NCI-H1436 treated with DMSO at 0.1 percent for 48 hours (cell line): ENCODE measurements at regions not wholly inside any gene's neighbourhood (a gene's known extent, or its start where the extent isn't known, plus 50 kb on each side); places are given as distances from the start of the nearest gene placed in this dataset.
"Not testable (repeated sequence)": the region's sequence is repeated elsewhere in the genome, so short reads cannot be mapped to it uniquely, and the experiment has no call there.

Experiments
- DNase-seq: peaks from one replicate; lab custom pipeline; 2025; lab: John Stamatoyannopoulos, UW

DNA sequence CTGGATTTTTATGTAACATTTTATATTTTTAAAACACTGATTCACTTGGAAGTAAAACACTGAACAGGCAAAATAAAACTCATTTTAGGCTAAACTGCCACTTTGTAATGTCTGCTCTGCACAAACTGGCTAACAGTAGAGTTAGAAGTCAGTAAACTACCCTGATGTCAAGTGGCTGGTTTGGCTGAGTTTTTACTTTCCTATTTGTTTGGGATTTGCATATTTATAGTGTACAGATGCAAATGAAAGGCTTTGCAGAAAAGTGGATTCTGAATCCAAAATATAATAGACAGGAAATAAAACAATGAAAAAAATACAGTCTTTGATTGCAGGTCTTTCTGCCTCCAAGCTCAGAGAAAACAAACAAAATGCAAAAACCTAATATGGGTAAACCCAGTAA is 213.1 kb downstream of the CDH26 start:
- DNase-seq, result no peak

DNA sequence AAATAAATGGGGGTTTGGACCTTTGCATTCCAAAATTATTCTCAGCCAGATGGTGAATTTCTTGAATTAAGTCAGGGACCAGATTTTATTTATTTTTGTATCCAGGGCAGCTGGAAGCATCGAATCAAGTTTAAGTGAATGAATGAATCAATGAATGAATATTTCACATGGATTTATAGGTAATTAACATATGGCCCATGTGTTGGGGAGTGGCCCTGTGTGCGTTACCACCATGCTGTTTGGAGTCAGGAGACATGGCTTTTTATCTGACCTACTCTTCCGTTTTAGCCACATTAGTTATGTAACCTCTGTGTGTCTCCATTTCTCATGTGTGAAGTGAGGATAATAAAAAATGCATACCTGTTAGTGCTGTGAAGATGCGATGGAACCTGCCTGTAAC is 213.5 kb downstream of the CDH26 start:
- DNase-seq, result no peak

DNA sequence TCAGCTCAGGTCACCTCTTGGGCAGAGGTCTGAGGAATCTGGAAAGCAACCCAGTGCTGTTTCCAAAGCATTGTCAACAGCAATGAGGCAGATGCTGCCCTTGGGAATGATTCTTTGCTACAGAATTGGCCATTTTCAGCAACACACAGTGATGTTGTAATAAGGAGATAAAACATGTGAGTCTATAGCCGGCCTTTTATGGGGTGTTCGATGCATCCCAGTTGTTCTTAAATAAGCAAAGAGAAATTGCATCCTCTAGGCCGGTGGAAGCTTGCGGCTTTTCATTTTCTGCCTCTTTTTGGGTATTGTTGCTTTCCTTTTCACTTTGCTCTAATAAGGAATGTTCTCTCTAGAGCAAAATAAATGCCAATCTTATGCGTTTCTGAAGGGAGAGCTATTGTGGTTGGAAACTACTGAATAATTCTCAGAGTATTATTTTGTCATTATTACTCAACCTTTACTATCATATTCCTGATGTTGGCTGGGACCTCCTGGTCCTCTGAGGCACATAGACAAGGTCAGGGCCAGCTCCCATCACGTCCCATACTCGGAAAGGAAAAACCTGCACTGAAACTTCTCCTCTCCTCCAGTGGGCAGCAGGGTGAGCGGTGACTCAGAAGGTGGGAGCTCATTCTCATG is 214.2 kb downstream of the CDH26 start:
- DNase-seq, result no peak

DNA sequence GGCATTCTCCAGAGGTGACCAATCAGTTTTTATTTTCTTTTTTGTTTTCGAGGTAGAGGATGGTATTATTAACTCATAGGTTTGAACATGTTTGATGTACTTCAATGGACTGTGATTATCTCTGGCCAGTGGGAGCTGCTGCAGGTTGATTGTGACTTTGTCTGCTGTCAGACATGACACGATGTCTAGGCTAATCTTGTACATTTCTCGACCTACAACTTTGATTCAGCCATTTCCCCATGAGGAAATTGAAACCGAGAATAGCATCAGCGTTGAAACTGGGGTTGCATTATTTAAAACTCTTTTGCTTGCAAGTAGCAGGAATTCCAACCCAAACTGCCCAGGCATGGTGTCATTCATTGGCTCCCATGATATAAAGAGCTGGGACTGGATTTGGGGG is 218.9 kb downstream of the CDH26 start:
- no peak for DNase-seq

DNA sequence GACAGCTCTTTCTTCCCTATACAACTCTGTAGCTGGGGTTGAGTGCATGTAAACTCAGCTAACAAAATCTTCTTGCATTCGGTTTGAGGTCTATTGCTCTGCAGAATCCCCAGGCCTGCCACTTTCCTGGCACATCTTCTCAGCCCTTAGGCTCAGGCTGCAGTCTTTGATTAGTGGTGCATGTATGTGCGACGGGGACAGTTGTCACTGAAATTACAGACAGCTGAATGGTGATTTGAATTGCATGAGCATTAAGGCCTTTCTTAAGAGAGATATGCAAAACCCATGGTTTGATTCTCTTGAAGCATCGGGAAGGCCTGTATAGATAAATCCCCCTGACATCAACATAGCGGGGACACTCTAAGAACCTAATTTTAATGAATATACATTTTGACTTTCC is 222.8 kb downstream of the CDH26 start:
- no peak for DNase-seq

DNA sequence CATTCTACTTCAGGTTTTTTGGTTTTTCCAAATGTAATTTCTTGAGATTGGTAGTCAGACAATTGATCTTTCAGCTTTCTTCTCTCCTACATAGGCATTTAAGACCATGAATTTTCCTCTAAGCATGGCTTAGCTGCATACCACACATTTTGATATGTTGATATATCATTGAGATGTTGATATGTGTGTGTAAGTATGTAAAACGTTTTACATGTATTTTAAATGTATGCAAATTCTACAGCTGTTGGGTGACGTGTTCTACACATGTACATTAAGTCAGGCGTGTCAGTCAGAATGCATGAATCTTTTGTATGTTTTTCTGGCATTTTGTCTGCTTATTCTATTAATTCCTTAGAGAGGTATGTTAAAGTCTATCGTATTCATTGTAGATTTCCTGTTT is 228.2 kb downstream of the CDH26 start:
- DNase-seq, result no peak

DNA sequence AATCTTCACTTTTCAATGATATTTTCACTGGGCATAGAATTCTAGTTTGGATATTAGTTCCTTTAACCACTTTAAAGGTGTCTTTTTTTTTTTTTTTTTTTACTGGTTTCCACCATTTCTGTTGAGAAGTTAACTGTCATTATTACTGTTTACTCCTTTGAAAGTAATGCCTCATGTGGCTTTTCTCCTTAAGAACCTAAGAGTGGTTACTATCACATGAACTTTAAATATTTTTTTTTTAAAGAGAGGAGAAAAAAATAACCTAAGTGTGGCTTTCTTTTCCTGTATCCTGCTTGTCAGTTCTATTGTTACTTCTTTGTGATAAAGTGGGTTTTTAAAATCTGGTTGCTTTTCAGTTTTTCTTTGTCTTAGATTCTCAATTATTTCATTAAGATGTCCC is 229.5 kb downstream of the CDH26 start:
- no peak for DNase-seq

DNA sequence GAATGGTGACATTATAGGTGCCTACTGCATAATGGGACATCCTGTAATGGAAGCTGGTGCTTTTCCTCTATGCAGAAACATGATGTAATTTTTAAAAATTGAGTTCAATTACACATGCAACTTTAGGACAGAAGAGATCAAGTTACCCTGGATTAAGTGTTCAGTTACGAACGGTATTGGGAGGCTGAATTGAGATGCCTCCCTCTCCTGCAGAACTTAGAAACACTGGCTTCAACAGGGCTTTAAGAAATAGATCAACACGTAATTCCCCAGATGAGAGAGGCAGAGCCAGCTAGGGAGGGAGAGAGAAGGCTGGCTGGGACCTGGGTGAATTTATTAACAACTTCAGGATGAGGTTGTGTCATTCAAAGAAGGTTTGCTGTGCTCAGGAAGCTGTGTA is 232.8 kb downstream of the CDH26 start:
- DNase-seq, result no peak

DNA sequence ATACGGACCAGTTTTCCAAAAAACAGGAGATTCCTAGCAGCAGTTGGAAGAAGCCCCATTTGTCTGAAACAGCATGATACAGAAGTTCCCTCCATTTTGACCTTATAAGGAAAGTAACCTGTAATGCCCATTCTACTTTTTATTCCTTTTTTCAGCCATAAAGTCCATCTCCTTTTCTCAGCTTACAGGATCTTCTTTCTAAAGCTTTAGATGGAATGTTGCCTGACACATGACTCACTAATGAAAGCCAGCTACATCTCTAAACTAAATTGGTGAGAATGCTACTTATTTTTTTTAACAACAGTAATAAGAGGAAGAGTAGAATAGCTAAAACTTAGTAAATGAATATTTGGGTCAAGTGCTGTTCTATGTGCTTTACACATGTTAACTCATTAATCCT is 234.1 kb downstream of the CDH26 start:
- DNase-seq, result no peak

DNA sequence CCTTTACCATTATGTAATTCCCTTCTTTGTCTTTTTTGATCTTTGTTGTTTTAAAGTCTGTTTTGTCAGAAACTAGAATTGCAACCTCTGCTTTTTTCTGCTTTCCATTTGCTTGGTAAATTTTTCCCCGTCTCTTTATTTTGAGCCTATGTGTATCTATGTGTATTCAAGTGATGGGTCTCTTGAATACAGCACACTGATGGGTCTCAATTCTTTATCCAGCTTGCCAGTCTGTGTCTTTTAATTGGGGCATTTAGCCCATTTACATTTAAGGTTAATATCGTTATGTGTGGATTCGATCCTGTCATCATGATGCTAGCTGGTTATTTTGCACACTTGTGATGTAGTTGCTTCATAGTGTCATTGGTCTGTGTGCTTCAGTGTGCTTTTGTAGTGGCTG is 240.9 kb downstream of the CDH26 start:
- DNase-seq, result not testable (repeated sequence)

DNA sequence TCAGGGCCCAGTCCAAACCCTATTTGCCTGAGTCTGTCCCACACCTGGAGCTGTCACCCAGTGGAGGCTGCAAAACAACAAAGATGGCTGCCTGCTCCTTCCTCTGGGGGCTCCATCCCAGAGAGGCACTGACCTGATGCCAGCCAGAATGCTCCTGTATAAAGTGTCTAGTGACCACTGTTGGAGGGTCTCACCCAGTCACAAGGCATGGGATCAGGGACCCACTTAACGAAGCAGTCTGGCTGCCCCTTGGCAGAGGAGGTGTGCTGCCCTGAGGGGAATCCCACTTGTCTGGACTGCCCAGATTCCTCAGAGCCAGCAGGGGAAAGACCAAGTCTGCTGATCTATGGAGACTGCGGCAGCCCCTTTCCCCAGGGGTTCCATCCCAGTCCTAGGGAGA is 241.6 kb downstream of the CDH26 start:
- no peak for DNase-seq

DNA sequence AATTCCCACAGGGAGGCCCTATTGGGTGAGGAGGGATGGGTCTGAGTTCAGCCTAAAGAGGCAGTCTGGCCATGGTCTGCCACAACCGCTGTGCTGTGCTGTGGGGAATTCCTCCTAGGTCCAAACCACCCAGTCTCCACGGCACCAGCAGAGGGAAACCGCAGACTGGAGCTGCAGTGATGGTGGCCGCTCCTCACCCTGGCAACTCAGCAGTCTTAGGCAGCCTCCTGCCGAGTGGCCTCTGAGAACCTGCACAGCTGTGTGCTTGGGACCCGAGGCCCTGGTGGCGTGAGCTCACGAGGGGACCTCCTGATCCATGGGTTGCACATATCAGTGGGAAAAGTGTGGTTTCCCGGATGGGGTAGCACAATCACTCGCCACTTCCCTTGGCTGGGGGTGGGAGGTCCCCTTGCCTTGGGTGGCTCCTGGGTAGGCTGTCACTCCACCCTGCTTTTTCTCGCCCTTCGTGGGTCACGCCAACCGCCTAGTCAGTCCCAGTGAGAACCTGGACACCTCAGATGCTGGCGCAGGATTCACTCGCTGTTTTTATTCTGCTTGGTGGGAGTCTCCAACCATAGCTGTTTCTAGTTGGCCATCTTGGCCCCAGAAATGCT is 242.2 kb downstream of the CDH26 start:
- DNase-seq, result no peak

DNA sequence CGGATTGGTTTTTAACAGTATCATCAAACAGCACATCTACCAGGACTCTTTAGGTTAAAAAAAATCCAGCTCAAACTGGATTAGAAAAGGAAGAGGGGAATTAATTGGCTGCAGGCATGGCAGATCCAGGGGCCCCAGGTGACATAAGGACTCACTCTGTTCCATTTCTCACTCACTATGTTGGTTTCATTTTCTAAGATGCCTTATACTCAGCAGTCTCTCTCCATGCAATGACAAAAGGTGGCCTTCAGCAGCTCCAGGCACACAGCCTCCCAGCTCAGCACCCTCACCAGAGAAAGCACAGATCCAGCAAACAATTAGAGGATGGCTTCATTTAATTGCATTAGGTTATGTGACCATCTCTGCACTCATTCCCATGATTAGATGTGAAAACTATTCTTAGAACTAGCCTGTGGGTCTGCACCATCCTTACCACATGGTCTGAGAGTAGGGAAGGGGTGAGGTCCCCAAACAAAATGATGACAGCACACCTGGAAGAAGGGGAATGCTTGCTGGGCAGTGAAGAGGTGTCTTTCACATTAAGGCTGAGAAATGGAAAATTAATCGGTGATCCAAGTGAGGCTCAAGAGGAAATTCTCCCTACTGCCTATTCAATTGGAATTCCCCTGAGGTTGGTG is 243.1 kb downstream of the CDH26 start:
- no peak for DNase-seq

DNA sequence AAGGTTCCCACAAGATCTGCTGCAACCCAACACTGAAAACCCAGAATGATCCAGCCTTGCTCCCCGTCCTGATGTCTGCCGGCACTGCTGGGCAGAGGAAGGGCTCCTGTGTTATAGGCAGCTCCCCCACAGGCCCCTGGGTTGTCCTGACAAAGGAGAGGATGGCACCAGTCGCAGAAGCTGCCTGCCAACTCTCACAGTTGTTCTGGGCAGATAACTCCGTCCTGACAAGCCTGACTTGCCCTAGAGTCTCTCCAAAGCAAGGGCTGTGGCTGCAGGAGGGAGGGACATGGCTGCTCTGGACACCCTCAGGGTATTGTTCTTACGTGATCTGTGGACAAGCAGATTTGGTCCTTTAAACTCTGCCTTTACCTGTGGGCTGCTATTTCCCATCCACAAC is 243.8 kb downstream of the CDH26 start:
- DNase-seq, result no peak

DNA sequence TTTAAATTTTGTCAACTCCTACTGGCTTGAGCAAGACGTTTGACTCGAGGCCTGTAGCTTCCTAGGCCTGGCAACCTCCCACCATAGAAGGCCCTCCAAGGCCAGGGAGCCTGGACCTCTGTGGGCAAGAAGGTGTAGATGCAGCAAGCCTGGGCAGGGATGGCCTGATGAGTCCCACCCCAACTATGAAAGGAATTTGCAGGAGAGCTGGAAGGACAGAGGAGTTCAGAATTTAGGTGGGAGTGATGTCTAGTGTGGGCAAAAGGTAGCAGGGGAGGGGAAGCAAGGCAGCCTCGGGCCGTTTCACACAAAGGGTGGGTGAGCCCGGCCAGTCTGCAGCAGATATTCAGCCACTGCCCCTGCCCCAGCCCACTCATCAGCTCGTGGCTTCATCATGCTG is 245.2 kb downstream of the CDH26 start:
- DNase-seq, result no peak

DNA sequence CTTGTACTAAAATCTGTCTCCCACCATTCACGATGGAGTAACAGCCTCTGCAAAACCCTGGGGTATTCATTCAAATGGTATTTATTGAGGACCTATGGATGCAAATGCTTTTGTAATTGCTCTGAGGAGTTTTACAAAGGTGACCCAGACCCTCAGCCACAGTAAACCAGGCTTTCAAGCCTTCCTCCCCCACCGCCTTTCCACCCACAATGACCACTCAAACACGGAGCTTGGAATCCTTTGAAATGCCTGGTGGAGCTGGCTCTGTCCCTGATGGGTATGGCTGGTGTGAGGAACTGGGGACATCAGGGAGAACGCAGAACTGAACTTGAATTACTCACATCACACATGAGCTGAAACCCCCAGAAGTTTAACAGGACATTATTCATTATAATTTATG is 246.4 kb downstream of the CDH26 start:
- DNase-seq, result no peak

DNA sequence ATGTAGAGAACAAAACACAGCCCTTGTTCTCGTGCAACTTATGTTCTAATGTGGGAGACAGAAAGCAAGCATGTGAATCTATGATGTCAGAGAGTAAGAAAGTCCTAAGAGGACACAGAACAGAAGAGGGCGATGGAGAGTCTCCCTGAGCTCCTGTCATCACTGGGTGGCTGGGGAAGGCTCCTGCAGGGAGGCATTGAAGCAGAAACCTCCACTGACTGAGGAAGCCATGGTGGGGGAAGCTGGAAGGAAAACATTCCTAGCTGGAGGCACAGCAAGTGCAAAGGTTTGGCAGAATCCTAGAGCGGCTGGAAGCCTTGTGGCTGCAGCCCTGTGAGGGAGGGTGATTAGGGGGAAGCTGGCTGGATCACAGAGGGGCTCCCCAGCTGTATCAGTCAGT is 248.0 kb downstream of the CDH26 start:
- no peak for DNase-seq

DNA sequence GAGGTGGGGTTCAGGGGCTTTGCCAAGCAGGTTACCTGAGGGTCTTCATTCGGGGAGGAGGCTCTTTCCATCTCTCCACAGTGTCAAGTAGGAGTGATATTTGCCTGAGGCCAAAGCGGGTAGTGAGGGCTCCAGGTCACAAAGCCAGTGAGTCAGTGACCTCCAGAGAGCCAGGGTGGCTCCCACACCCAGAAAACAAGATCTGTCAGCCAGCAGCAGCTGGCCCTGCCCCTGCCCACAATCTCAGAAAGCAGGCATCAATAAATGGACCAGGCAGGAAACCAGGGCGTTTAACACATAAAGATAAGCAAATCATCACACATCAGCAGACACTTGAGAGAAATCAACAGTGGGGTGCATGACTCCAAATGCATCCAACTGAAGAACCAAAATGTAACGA is 250.8 kb downstream of the CDH26 start:
- DNase-seq, result no peak

DNA sequence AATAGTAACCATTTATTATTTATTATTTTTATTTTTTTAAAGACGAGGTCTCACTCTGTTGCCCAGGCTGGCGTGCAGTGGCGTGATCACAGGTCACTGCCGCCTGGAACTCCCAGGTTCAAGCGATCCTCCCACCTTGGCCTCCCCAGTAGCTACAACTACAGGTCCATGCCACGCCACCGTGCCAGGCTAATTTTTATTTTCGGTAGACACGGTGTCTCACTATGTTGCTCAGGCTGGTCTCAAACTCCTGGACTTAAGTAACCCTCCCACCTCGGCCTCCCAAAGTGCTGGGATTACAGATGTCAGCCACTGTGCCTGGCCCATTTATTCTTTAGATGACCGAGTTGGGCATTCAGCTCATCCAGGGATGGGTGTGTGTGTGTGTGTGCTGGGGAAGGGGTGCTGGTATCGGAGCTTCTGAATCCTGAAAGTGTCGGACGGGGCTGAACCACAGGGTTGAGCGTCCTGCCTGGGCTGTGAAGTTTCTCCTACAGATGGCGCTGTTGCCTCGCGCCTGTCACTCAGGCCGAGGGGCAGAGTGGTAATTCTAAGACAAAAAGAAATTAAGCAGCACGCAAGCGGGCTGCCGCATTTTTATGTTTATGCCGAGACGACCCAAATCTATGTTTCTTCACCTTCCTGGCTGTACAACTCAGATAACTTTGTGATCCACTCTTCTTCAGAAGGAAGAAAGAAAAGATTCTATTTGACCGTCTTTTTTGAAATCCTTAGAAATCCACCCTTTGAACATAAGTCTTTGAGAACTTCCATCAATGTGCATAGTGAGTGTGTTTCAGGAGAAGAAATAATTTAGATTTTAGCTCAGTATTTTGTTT is 252.8 kb downstream of the CDH26 start:
- DNase-seq, result no peak

DNA sequence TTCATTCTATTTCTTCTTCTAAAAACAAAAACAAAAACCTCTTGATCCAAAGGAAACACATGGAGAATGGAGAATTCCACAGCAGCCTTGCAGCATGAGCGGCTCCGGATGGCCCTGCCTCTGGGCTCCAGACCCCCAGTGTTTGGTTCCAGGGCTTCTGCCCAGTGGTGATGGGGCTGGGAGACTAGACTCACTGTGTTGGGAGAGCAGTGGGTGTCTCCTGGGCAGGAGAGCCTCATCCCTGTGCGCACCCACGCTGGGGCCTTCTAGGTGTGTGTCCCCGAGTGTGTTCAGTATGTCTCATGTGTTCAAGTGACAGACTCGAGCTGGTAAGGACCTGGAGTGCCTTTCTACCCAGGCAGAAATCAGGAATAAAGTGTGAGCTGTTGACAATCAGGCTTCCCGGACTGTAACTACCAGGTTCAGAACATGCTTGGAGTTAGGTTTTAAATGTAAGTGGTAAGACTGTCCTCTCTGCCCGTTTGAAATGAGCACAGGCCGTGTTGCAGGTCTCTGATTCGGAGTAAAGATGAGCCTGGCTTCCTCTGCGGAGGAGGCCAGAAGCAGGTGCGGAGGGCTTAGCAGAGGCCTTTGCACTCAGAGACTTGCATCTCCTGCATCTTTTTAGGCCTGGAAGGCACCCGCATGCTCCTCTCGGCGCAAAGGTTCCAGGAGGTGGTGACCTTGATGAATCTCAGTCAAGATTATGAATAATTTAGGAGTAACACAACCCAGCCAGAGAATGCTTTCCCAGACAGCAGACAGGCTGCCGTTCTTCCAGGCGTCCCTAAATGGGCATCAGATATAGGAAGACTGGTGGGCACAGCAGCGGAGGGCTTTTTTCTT is 253.6 kb downstream of the CDH26 start:
- DNase-seq, result no peak

DNA sequence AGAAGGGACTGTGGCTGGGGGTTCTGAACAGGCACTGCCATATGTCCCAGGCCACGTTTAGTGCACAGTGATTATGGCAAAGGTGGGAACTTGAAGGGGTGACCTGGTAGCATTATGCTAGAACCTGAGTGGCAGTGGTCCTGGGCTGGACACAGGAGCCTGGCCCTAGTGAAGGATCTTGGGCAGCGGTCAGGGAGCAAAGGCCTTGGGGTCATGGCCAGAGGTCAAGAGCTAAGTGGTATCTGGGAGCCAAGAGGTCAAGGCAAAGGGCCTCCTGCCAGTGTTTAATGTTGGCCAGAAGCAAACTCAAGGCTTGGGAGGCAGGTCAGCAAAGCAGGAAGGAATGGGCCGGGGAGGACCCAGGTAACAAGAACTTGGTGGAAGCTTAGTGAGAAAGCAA is 254.5 kb downstream of the CDH26 start:
- DNase-seq, result no peak
